Adipocyte (in vitro differentiated cells): ENCODE measurements at regions not wholly inside any gene's neighbourhood (a gene's known extent, or its start where the extent isn't known, plus 50 kb on each side); places are given as distances from the start of the nearest gene placed in this dataset.

Experiments used
- DNase-seq: peaks from one replicate; pipeline ENCODE4 v3.0.0-alpha.2; 2015; ENCODE audit warnings: low read depth
- H3K27me3 ChIP-seq: replicated peaks from 2 replicates; pipeline ENCODE4 v1.7.0; 2013; ENCODE audit warnings: mild to moderate bottlenecking, low read length, moderate library complexity; ENCODE audit not compliant: control insufficient read depth, insufficient read depth
- H3K36me3 ChIP-seq: 2 replicates; pipeline ENCODE4 v1.7.0; 2013; ENCODE audit warnings: low read length, mild to moderate bottlenecking, moderate library complexity; ENCODE audit not compliant: control insufficient read depth, insufficient read depth, severe bottlenecking
- H3K4me1 ChIP-seq: 2 replicates; pipeline ENCODE4 v1.7.0; 2013; ENCODE audit warnings: mild to moderate bottlenecking, low read length, moderate library complexity; ENCODE audit not compliant: control insufficient read depth, insufficient read depth
- H3K4me3 ChIP-seq: 2 replicates; pipeline ENCODE4 v1.7.0; 2013; ENCODE audit warnings: mild to moderate bottlenecking, low read length, moderate library complexity
- H3K9ac ChIP-seq: 2 replicates; pipeline ENCODE4 v1.7.0; 2013; ENCODE audit warnings: mild to moderate bottlenecking, low read length, moderate library complexity
- H3K9me3 ChIP-seq: 2 replicates; pipeline ENCODE4 v1.7.0; 2013; ENCODE audit warnings: mild to moderate bottlenecking, low read length, moderate library complexity; ENCODE audit not compliant: control insufficient read depth

DNA sequence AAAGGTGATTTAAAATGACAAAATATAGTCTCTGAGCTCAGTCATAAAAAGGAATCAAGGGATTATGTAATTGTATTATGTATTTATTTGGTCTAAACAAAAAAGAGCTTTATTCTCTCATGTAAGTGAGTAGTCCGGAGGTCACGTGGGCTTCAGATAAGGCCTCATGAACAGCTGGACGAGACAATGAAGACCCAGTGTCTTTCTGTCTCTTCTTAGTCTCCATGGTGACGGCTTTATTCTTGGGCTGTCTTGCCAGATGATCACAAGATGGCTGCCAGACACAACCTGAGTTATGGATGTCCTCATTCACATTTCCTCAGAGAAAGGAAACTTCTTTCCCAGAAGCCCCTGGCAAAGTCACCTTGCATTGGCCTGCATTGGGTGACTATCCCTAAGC lies 98.6 kb downstream of the ARF6 start:
- Histone ChIP-seq H3K4me3 (no peak overlapping the region), H3K27me3 (no peaks in the 10 kb centered on the region), H3K9me3 (no peaks in the 10 kb centered on the region), H3K9ac (no peak overlapping the region), H3K36me3 (no peaks in the 10 kb centered on the region), H3K4me1 (peaks cover 43% of the 10 kb centered on the region)
- no peak for DNase-seq

DNA sequence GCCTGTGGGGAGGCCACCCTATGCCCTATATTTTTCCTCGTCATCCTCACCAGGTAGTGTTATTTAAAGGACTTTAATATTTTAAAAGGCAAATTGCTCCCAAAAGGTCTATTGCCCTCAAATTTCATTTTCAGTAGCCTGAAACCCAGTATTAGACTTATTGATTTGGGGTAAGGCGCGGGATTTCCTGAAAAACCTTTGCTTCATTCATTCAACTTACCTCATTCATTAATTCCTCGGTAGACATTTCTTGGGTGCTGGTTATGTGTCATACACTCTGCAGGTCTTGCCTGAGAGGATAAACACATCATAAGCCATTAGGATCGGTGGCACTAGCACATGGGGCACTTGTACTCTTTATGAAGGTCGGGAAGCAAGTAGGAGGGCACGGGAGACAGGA lies 99.2 kb downstream of the ARF6 start:
- DNase-seq: no peak
- H3K36me3 ChIP-seq: no peaks in the 10 kb centered on the region
- no peaks in the 10 kb centered on the region for H3K27me3 ChIP-seq
- no peak overlapping the region for H3K4me3 ChIP-seq
- no peaks in the 10 kb centered on the region for H3K9me3 ChIP-seq
- peaks cover 37% of the 10 kb centered on the region for H3K4me1 ChIP-seq
- H3K9ac ChIP-seq: no peak overlapping the region

DNA sequence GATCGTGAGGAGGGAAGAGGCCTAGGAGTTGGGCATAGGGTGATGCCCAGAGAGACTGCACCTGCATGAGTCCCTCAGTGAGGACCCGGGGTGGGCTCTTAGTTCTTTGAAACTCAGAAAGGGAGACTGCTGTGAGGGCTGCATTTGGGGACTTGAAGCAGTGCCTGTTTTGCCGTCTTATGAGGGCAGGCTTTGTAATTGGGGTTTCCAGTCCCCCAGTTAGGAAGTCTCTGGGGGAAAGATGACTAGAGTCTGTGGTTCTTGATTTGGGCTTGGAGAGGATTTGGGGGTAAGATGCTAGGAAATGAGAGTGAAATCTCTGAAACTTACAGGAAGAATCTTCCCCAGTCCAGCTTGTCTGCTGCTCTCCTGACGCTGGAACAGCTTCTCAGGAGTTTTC lies 99.6 kb downstream of the ARF6 start:
- no peak for DNase-seq

DNA sequence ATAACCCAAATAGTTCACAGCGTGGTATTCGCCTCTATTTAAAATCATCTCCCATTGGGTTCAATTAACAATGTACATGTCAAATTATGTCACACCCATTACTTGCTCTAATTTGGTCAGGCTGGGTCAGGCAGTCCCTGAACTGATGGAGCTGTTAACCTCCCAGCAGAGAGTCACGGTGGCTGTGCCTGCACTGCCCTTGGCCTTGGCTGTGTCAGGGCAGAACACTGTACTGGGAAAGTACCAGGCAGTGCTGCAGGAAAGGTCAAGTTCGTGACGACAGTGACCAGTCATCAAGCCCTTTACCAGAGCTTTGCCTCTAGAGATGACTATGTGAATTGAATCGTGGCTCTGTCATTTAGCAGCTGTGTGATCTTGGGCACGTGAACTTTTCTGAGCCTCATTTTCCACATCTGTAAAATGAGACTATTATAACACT lies 100.0 kb downstream of the ARF6 start:
- no peak overlapping the region for H3K9ac ChIP-seq
- no peaks in the 10 kb centered on the region for H3K36me3 ChIP-seq
- peaks cover 28% of the 10 kb centered on the region for H3K4me1 ChIP-seq
- H3K4me3 ChIP-seq: no peak overlapping the region
- DNase-seq: peak; percentile 68
- H3K9me3 ChIP-seq: no peaks in the 10 kb centered on the region
- H3K27me3 ChIP-seq: no peaks in the 10 kb centered on the region

More for the DNA sequence above, 99.6 kb downstream of the ARF6 start:
- Histone ChIP-seq H3K27me3 (no peaks in the 10 kb centered on the region), H3K36me3 (no peaks in the 10 kb centered on the region), H3K4me1 (peaks cover 33% of the 10 kb centered on the region), H3K9me3 (no peaks in the 10 kb centered on the region), H3K4me3 (no peak overlapping the region), H3K9ac (no peak overlapping the region)

DNA sequence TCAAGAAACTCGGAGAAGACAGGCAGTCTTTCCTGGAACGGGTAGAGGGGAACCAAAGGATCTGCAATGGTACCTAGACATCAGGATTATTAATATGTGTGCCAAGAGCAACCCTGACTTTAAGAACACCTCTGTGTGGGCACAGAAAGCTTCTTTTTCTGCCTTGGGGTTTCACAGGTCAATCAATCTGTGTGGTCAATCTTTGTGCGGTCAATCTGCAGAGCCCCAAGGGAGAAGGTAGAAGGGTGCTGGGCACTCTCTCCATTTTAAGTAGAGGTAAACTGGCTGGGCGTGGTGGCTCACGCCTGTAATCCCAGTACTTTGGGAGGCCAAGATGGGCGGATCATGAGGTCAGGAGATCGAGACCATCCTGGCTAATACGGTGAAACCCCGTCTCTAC lies 100.7 kb downstream of the ARF6 start:
- H3K27me3 ChIP-seq: no peaks in the 10 kb centered on the region
- no peak overlapping the region for H3K9ac ChIP-seq
- DNase-seq: no peak

DNA sequence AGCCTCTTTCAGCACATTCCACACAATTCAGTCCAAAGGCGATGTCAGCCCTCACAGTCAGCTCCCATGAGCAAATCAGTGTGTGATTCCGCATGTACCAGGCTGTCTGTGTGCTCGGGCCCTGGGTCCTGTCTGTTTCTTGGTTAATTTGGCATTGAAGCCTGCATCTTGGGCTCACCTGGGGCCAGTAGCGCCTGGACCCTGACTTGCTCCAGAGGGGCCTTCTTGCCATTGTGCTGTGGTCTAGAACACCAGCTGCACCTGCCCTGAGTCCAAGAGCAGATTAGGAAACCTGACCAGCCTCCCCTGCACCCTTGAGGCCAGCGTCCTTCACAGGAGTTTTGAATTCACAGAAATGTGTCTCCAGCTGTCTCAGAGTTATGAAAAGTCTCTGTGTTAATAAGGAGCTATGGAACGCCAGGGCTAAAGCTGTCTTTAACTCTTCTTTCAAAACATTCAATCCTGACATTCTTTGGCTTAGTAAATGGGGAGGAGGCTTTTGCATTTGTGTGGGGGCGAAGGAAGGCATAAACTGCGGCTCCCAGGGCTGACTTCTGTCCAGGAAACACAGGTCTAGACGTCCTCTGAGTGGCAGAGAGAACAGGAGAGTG lies 102.2 kb downstream of the ARF6 start:
- H3K27me3 ChIP-seq: no peaks in the 10 kb centered on the region
- peak; percentile 51 for DNase-seq
- no peaks in the 10 kb centered on the region for H3K9me3 ChIP-seq
- H3K9ac ChIP-seq: no peak overlapping the region
- H3K4me1 ChIP-seq: peaks cover 31% of the 10 kb centered on the region
- no peak overlapping the region for H3K4me3 ChIP-seq
- no peaks in the 10 kb centered on the region for H3K36me3 ChIP-seq

More for the DNA sequence above, 100.7 kb downstream of the ARF6 start:
- Histone ChIP-seq H3K4me3 (no peak overlapping the region), H3K4me1 (peaks cover 22% of the 10 kb centered on the region), H3K9me3 (no peaks in the 10 kb centered on the region), H3K36me3 (no peaks in the 10 kb centered on the region)

DNA sequence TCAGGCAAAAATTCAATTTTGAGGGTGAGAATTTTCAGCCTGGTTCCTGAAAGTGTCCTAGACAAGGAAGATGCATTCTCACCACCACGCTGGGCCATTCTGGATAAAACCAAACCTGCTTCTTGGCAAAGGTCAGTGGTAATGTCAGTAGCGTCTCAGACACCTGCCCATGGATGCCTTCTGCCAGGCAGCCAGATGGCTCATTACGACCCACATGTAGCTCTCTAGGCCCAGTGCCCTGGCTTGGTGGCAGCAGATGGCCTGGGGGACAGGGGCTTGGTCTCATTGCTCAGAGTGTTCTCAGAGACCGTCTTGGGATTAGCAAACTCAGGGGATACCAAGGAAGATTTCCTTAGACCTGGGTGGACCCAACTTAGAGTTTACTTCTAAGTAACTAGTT lies 105.1 kb downstream of the ARF6 start:
- Histone ChIP-seq H3K27me3 (no peaks in the 10 kb centered on the region), H3K36me3 (no peaks in the 10 kb centered on the region), H3K4me1 (peaks cover 56% of the 10 kb centered on the region), H3K9ac (no peak overlapping the region), H3K4me3 (no peak overlapping the region), H3K9me3 (no peaks in the 10 kb centered on the region)
- no peak for DNase-seq

DNA sequence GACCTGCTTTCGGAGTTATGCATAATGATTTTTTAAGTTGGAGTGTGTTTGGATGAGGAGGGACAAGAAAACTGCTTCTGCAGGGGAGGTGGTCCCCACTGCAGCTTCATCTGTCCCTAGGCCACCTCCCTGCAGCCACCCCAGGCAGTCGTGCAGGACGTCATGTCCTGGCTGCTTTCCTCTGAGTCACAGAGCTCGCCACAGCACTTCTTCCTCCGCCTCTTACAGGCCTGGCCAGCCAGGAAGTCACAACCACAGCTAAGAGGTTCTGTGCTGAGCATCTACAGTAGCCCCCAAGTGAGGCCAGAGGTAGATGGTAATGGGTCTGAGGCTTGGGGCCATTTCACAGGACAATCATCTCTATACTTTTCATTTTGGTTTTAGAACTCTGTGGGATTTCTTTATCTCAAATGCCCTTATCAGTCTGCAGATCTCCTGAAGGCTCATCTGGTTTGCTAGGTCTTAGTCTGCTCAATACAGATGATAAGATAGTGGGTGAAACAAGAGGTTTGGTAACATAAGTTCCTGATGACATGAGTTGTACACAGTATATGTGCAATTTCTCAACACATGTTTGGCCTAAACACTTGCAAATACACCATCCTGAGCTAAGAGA lies 106.4 kb downstream of the ARF6 start:
- Histone ChIP-seq H3K4me3 (peak overlapping the region; percentile 34), H3K36me3 (no peaks in the 10 kb centered on the region), H3K9ac (peak overlapping the region; percentile 83), H3K27me3 (no peaks in the 10 kb centered on the region), H3K4me1 (peaks cover 56% of the 10 kb centered on the region), H3K9me3 (no peaks in the 10 kb centered on the region)
- peak; percentile 86 for DNase-seq

DNA sequence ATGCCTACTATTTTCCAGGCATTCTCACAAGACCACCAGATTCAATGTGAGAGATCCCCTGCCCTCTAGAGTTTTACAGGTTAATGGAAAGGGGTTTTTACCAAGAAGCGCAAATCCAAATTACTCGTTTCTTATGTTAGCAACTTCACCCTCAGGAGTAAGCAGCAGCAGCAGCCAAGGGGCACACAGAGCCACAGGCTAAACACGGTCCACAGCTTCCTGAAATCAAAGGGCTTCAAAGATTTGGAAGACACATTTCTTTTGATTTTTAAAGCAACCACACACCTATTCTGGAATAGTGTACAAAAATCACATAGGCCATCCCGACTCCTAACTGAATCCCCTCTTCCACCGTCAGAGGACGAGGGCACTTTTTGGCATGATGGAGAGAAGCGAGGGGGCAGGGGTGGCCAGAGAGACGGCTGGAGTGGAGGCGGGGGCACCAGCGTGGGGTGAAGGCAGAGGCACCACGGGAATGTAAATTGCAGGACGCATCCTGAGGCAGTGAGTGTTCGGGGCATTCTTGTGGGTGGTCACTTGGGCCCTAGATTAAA lies 107.0 kb downstream of the ARF6 start:
- no peaks in the 10 kb centered on the region for H3K9me3 ChIP-seq
- H3K27me3 ChIP-seq: no peaks in the 10 kb centered on the region
- no peaks in the 10 kb centered on the region for H3K36me3 ChIP-seq
- peak overlapping the region; percentile 83 for H3K9ac ChIP-seq
- H3K4me3 ChIP-seq: peak overlapping the region; percentile 34
- no peak for DNase-seq
- peaks cover 55% of the 10 kb centered on the region for H3K4me1 ChIP-seq

DNA sequence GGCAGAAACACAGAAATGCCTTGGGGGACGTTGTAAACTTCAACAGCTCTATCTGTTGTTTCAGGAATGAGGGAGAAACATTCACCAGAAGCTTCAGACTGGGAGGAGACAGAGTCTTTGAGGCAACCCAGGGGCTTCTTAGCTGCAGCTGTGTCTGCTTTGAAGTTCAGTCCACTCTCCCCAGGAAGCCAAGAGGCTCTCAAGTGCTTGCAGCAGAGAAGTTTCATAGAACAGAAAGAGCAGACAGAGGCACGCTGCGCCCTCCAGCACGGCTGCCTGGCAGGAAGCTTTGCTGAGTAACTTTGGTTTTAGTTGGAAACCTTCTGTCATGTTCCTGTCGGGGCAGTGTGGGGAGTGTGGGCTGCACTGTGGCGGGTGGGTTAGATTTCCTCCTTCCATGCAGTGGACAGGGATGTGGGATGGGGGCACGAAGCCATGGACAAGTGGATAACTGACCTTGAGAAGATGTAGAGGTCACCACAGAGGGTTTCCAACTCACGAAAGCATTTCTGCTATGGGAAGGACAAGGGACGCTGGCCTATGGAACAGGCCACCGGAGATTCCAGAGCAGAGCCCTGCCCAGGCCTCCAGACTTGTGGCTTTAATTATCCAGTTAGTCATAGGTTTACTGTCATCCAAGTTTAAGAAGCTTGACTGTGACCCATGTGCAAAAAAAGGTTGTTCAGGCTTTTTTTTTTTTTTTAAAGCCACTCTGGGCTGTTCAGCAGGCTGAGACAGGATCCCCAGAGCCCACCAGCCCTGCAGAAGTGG lies 107.7 kb downstream of the ARF6 start:
- peak; percentile 93 for DNase-seq
- H3K27me3 ChIP-seq: no peaks in the 10 kb centered on the region
- H3K4me1 ChIP-seq: peaks cover 48% of the 10 kb centered on the region
- peak overlapping the region; percentile 83 for H3K9ac ChIP-seq
- peak overlapping the region; percentile 34 for H3K4me3 ChIP-seq
- H3K9me3 ChIP-seq: no peaks in the 10 kb centered on the region
- H3K36me3 ChIP-seq: no peaks in the 10 kb centered on the region
